NB4 (cell line): ENCODE measurements at regions not wholly inside any gene's neighbourhood (a gene's known extent, or its start where the extent isn't known, plus 50 kb on each side); places are given as distances from the start of the nearest gene placed in this dataset.
"Not testable (repeated sequence)": the region's sequence is repeated elsewhere in the genome, so short reads cannot be mapped to it uniquely, and the experiment has no call there.

Experiments
- DNase-seq: peaks from one replicate; pipeline ENCODE4 v3.0.0; 2010; ENCODE audit warnings: low read depth
- H3K4me3 ChIP-seq: one replicate; pipeline ENCODE4 v1.5.1; 2011; ENCODE audit warnings: mild to moderate bottlenecking, low read depth, low read length, moderate library complexity
- CTCF ChIP-seq: IDR thresholded peaks from one replicate; pipeline ENCODE4 v1.5.1; 2012; ENCODE audit warnings: low read depth, low read length
- MAX ChIP-seq: IDR thresholded peaks from 2 replicates; pipeline ENCODE4 v1.6.1; 2011; ENCODE audit warnings: low read depth, low read length
- MYC ChIP-seq: IDR thresholded peaks from 2 replicates; pipeline ENCODE4 v1.6.1; 2011; ENCODE audit warnings: low read depth, low read length
- POLR2A ChIP-seq: IDR thresholded peaks from 2 replicates; pipeline ENCODE4 v1.6.1; 2011; ENCODE audit warnings: mild to moderate bottlenecking; ENCODE audit not compliant: insufficient read length; ENCODE audit errors: extremely low read depth

GRCh38 chr4:31458813-31459212 lies 738.6 kb downstream of the PCDH7 start:
- no peak overlapping the region for H3K4me3 ChIP-seq
- no peak for TF ChIP-seq MAX
- no peak for TF ChIP-seq CTCF
- no peak for TF ChIP-seq MYC
- no peak for TF ChIP-seq POLR2A
- DNase-seq = no peak

- no peak for DNase-seq
- H3K4me3 ChIP-seq = no peak overlapping the region
- TF ChIP-seq CTCF (no peak), MAX (no peak), POLR2A (no peak), MYC (no peak)
Measured at GRCh38 chr4:31461421-31461820, 741.3 kb downstream of the PCDH7 start.

GRCh38 chr4:31467781-31468180 lies 747.6 kb downstream of the PCDH7 start:
- TF ChIP-seq MAX (no peak), MYC (no peak), POLR2A (no peak), CTCF (no peak)
- no peak for DNase-seq

GRCh38 chr4:31474221-31474620 lies 754.1 kb downstream of the PCDH7 start:
- no peak for DNase-seq
- no peak for TF ChIP-seq CTCF
- no peak for TF ChIP-seq MAX
- TF ChIP-seq MYC = no peak
- H3K4me3 ChIP-seq = no peak overlapping the region

More at GRCh38 chr4:31467781-31468180, 747.6 kb downstream of the PCDH7 start:
- H3K4me3 ChIP-seq = no peak overlapping the region

GRCh38 chr4:31482691-31483090 lies 762.5 kb downstream of the PCDH7 start:
- DNase-seq = no peak
- H3K4me3 ChIP-seq = no peak overlapping the region
- TF ChIP-seq POLR2A (no peak), CTCF (no peak), MYC (no peak), MAX (no peak)

GRCh38 chr4:31499216-31499615 lies 779.0 kb downstream of the PCDH7 start:
- not testable (repeated sequence) for H3K4me3 ChIP-seq, DNase-seq

GRCh38 chr4:31516520-31516919 lies 796.4 kb downstream of the PCDH7 start:
- no peak overlapping the region for H3K4me3 ChIP-seq
- TF ChIP-seq MAX (no peak), CTCF (no peak), POLR2A (no peak), MYC (no peak)
- DNase-seq = no peak
